ENCODE measurements at regions not wholly inside any gene's neighbourhood (a gene's known extent, or its start where the extent isn't known, plus 50 kb on each side); places are given as distances from the start of the nearest gene placed in this dataset.
"Not testable (repeated sequence)": the region's sequence is repeated elsewhere in the genome, so short reads cannot be mapped to it uniquely, and the experiment has no call there.

- not testable (repeated sequence) for TF ChIP-seq CTCF (conservative IDR thresholded peaks at IDR 0.05; ENCODE audit: low read length); EZH2phosphoT487 (IDR thresholded peaks at IDR 0.05; ENCODE audit: borderline replicate concordance)
Observed at GRCh38 chr16:22611128-22611527, 100.4 kb downstream of the NPIPB5 start.

Data from Loucy (cell line).